HG02973 (cell line): ENCODE measurements at regions not wholly inside any gene's neighbourhood (a gene's known extent, or its start where the extent isn't known, plus 50 kb on each side); places are given as distances from the start of the nearest gene placed in this dataset.

ENCODE experiments used
- ATAC-seq: cut with Tn5 transposase; IDR thresholded peaks from one replicate; pipeline ENCODE4 v1.9.1; 2021; ENCODE audit warnings: moderate library complexity; ENCODE audit not compliant: unreplicated experiment

DNA sequence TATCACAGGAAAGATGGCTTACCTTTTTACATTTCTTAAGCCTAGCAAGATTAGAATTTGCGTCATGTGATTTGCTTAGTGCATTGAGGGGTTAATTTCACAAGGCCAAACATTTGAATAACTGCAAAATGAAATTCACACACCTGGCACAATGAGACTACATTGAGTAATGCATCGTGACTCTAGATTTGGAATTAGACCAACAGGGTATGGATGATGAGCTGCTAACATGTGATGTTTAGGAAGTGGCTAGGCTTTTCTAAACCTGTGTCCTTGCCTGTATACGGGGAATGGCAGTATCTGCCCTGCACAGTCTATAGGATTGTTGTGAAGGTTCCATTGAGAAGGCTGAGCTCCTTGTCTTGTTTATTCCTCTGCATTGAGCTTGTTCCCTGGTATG is 160.1 kb downstream of the MFSD1 start:
- no peak for ATAC-seq

DNA sequence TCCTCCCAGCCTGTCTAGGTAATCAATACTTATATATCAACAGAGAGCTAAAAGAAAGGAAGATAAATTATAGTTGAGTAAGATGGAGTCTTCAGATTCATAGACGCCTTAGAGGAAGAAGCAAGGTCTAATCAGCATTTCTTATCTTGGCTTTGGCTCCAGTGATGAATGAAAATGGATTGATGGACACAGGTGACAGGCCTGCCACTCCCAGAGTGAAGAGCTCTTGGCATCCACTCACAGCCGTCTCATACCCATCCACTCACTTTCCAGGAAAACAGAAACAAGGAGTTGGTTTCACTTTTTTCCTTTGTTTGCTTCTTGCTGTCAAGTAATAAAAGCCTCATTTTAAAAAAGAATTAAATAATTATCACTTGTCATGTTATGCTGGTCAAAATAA is 168.2 kb downstream of the MFSD1 start:
- no peak for ATAC-seq

DNA sequence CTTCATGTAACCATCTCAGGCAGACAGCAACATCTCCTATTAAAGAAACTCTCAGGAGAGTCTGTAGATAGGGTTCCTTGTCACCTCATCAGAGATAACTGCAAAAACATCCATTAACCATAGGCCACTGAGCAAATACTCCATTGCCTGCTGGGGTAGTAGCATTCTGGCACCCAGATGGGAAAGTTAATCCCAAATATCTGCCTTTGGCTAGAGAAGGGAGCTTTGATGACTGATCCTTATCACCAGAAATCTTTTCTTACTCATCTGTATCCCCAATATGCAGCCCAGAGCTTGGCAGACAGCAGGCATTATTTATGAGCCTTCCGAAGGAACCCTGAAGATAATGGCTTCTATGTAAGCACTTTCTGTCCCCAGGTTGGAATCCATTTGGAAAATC is 173.1 kb downstream of the MFSD1 start:
- ATAC-seq = no peak

DNA sequence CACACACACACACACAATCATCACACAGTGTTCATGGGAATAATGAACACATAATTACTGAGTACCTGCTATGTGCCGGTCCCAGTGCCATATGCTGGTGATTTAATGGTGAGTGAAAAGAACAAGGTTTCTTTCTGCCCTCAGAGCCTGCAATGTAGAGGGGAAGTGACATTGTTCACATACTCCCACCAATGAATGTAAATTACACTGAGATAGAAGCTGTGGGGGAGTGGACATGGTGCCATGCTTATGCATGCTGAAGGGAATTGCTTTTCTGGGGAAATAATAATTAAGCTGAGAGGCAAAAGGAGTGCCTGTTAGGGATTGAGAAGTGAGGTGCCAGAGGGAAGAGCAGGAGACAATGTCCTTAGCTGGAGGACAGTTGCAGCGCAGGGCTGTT is 175.1 kb downstream of the MFSD1 start:
- no peak for ATAC-seq

DNA sequence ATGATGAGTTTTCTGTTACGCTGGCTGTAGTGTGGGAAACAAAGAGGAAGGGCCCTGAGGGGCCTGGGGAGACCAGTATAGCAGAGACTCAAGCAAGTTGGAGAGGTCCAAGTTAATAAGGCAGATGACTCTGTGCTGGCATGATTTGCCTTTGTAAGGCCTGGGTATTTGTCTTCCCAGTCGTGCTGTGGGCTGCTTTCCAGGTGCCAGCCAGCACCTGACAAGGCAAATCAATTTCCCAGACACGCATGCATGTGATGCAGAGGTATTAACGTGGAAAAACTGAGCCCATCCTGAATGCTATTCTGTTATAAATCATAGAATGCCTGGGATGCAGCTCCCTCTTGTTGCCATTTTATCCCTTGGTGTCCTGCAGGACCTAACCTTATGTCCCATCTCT is 175.6 kb downstream of the MFSD1 start:
- no peak for ATAC-seq

DNA sequence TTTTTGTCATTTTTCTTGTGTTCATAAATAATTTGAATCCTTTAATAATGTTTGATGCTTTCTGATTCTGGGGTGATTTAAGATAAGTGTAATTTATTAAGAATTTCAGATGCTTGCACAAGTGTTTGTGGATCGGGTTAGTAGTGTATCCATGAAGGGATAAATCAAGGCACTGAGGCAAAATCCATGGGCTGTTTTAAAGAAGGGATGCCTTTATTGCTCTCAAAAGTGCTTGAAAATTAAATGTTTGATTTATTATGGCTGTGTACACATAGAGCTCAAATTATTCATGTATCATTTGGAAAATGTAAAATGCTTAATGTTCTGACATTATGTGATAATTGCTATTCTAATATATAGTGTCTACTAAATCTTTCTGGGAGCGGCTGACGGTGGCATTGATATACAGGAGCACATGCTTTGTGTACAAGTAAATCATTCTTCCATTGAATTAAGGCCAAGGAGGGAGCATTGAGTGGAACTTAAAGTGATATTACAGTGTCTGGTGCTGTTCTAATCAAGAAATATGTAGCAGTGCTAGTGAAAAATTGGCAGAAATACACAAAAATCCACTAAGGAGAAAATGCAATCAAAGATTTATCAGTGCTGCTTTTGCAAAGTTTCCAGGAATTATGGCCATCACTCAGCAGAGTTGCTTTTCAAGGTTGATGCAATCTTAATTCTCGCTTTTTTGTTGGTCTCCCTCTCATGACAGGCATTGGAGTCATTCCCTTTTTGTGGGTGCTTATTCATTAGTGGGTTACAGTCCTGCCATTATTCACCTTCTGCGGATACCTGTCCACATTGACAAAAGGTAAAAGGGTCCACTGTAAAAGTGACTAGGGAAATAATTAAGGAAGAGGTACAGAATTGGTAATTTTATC is 181.6 kb downstream of the MFSD1 start:
- ATAC-seq = no peak

DNA sequence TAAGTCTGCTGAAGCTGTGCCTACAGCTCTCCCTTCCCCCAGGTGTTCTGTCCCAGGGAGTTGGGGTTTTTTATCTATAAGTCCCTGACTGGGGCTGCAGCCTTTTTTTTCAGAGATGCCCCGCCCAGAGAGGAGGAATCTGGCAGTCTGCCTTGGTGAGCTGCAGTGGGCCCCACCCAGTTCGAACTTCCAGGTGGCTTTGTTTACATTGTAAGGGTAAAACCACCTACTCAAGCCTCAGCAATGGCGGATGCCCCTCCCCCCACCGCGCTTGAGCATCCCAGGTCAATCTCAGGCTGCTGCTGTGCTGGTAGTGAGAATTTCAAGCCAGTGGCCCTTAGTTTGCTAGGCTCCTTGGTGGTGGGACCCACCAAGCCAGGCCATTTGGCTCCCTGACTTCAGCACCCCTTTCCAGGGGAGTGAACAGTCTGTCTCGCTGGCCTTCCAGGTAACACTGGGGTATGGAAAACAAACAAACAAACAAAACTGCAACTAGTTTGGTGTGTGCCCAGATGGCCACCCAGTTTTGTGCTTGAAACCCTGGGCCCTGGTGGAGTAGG is 189.4 kb downstream of the MFSD1 start:
- ATAC-seq = no peak

DNA sequence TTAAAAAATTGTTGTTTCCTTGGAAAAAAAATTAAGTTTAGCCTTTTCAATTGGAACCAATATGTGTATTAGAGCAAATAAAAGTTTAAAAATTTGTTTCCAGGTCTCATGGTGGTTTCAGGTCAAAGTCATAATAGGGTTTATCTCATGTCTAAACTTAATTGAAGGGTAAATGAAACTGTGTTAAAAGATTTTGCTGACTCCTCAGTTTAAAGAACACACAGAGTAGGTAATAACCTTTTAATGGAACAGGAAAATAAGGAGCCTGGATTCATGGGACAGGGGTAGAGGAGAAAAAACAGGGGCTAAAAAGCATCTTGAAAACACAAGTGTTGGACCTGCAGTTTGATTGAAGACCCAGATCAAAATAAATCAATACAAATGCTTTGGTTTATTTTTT is 190.6 kb downstream of the MFSD1 start:
- ATAC-seq = no peak

DNA sequence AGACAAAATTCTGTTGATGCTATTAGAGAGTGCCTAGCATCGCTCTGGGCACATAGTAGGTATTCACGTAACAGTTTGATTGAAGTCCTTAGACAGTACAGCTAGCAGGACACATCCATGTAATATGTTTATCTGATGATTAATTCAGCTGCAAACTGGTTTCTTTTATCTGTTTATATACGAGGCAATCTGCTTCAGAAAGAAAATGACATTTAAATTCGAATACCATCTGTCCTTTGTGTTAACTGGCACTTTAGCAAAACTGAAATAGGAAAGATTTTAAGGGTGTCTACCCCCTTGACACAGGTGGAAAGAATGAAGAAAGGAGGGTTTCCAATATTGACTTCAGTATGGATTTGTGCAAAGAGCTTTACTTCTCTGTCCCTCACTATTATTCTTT is 192.5 kb downstream of the MFSD1 start:
- ATAC-seq = no peak

DNA sequence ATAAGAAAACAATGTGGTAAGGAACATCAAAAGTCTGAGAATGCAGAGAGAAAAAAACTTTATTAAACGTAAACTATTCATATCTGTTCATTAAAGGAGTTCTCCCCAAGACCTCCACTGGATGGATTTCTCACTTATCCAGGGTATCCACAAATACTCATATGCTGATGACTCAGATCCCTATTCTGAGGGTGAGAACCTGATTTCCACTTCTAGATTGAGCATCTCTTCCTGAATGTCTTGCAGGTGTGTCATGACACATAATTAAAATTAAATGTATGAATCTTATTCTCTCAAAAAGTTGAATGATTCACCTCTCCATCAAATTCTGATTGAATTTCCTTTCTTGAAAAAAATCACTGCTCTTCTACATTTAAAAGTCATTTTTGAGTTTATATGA is 199.9 kb downstream of the MFSD1 start:
- ATAC-seq = no peak

DNA sequence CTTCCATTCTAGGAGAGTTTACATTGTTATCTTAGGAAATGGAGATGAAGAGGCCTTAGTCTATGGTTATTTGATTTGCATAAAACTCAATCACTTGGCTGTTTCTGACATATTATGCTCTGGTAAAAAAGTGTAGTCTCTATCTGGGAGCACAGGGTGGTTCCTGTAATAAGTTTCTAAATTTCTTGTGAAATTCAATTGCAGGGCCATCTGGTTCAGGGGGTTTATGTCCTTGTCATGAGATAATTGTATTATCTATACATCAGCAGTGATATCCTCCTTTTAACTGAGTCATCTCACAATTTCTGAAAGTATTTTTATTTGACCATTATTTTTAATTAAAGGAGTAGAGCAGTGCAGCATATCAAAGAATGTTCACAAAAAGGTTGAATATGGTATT is 203.3 kb downstream of the MFSD1 start:
- ATAC-seq = no peak

DNA sequence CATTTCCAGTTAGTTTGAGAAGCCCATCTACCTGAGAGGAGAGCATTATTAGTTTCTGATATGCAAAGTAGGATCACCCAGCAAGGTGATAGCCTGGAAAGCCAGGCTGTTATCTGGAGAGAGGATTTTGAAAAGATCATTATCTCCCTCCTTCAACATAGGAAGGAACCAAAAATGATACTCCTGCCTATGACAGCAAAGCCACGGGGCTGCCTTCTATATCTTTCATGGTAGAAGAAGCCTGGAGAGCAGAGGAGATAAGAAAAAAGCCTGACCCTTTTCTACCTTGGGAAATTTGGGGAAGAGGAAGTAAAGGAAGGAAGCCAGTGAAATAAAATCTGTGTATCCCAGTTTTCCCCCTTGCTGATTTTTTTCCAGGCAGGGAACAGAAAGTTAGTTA is 205.5 kb downstream of the MFSD1 start:
- ATAC-seq = no peak

DNA sequence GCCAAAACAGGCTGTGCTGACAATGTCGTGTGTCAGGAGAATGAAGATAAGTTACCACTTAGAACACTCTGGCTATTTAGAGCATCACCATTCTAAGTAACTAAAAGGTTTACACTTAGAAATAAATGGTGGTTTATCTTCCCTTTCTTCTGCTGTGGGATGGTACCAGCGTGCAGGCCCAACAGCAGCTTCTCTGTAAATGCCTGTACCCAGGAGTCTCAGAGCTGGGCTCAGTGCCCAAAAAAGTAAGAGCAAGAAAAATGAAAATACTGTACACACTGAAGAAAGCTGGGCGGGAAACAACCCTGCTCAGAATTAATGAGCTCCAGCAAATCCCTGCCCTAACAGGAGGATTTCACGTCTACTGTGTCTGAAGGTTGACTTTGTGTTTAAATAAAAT is 206.5 kb downstream of the MFSD1 start:
- no peak for ATAC-seq

DNA sequence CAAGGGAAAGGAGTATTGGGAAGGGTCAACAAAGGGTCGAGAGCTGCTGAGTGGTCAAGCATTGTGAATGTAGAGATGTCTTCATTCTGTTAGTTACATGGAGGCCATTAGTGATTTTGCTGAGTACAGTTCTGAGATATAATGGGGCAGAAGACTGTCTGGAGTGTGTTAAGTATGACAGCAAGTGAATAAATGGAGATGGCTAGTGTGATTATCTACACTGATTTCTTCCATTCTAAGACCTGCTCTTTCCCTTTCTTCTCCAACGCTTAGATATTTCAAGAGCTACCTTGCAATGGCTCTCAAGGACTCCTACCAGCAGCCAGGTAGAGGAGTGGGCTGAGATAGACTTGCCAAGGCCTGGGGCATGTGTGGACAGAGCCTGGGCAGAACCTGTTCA is 216.5 kb downstream of the MFSD1 start:
- no peak for ATAC-seq

DNA sequence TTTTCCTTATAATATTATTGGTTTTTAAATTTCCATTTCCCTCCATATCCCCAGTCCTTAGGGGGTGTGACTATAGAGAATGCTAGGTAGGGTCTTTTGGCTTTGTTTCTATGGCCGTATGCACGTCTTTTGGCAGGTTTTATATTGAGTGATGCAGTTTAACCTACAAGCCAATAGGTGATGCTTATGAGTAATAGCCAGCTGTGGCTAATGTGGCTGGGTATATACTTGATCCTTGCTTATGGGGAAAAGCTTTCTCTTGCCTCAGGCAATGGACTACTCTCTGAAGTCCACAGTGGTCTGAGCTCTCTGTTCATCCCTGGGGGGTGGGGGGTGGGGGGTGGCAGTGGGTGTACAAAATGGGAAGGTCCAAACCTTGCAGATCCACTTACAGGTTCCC is 223.9 kb downstream of the MFSD1 start:
- ATAC-seq = no peak

DNA sequence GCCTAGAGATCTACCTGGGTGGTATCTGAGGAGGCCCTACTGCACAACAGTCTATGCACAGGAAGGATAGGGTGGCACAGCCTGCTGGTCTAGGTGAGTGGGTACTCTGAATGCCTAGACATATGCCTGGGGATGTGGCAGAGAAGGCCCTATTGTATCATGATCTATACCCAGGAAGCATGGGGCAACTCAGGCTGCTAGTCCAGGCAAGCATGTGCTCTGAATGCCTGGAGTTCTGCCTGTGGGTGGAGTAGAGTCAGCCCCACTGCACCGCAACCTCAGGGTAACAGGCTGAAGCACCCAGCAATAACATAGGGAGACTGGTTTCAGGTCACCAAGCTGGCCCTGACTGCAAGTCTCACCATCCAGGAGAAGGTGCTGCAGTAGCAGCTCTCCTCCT is 224.7 kb downstream of the MFSD1 start:
- ATAC-seq = no peak

DNA sequence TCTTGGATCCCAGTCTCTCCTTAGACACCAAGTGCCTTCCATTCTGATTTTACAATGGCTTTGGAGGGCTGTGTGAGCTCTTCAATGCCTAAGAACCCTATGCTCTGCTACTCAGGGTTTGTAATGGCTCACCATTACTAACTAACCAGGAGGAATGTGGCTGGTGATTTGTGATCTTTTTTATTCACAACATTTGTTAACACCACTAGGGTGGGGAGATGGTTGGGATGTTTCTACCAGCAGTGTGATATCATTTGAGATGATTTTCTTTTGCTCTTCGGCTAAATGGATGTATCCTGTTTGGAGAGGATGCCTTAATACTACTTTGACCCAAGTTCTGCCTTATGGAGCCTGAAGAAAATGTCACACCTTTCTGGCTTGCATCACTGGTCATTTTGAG is 226.9 kb downstream of the MFSD1 start:
- no peak for ATAC-seq

DNA sequence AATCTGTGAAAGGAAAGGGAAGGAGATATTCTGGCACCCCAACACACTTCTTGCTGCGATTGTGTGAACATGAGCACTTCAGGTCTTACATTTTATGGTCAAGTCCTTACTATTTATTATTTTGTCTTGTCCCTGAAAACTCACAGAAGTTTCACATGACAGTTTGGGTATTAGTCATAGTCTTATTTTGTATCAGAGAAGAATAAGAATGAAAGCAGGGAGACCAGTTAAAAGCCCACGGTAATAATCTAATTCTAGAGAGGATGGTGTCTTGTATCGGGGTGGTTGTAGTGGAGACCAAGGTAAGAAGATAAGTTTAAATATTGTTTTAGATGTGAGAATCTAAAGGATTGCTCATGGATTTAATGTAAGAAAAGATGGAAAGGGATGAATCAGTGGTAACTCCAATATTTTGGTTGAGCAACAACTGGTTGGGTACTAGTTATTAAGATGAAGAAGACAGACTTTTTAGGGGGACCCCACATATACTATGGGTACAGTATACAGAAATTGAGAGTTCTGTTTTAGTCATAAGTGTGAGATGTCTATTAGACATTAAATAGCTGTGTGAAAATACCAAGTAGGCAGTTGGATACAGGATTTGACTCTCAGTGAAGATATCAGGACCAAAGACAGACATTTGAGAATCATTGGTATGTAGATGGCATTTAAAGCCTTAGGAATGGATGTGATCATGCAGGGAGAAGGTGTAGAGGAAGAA is 227.6 kb downstream of the MFSD1 start:
- peak; percentile 89 for ATAC-seq

DNA sequence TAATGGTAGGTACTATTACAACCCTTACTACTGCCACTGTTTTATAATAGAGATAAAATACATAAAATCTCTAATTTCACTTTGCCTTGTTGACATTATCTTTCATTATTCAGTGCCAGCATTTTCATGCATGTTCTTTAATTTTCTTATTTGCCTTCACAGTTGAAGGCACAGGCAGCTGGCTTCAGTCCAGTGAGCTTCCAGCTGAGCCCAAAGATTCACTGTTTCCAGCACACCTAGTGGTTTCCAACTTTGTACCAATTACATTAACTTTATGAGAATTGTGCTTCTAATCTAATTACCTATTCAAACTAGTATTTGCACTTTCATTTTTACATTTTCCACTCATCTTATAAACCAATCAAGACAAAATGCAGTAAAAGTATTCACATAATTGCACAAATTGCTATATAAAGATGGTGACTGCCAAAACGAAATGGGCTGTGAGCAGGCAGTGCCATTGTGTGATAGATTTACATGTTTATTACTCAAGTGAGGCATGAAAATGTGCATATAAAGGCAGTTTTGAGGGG is 228.3 kb downstream of the MFSD1 start:
- ATAC-seq = no peak

DNA sequence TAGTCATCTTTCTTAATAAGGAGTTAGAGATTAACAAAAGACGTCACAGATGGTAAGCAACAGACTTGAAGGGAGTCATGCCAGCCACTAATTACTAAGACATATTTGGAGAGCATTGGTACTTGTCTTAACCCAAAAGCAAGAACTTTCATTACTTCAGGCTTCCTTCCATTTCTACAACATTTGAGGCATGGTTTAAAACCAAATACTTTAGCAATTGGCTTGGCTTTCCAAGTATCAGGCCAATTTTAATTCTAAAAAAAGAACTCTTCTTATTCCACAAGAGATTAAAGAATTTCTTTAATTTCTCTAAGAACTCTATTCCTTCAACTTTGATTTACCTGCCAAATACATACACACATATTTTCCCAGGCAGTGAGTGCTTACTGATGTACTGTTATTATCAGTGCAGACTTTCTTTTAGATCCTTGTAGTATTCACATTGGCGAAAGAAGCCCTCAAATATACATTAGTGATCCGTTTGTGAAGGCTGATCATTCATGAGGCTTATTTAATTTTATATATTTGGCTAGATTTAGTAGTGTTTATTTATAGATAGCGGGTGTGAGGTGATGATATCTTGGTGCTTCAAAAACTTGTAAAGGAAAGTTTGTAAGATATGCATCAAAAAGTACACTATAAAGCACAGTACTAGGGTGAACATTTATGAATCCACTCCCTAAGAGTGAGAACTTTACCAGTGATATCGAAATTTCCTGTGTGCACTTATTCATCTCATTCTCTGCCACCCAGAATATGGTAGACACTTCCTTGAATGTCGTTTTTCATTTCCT is 229.2 kb downstream of the MFSD1 start:
- ATAC-seq = no peak

DNA sequence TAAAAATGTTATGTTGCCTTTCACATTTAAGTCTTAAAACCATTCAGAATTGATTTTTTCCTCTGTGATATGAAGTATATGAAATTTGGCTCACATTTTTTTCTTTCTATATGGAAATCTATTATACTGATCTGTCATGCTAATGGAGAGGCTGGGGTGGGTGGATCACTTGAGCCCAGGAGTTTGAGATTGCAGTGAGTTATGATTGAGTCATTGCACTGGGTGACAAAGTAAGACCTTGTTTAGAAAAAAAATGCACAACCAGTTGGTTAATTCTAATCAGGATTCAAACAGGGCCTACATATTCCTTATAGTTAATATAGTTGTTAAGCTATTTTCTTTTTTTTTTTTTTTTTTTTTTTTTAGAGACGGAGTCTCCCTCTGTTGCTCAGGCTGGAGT is 230.5 kb downstream of the MFSD1 start:
- no peak for ATAC-seq
